GM12865 (cell line): ENCODE measurements at regions not wholly inside any gene's neighbourhood (a gene's known extent, or its start where the extent isn't known, plus 50 kb on each side); places are given as distances from the start of the nearest gene placed in this dataset.

Source experiments
- DNase-seq: peaks from one replicate; pipeline ENCODE4 v3.0.0; 2010; ENCODE audit warnings: low read depth
- H3K4me3 ChIP-seq: 2 replicates; pipeline ENCODE4 v1.5.1; 2011; ENCODE audit warnings: mild to moderate bottlenecking, low read depth, low read length, control low read depth
- CTCF ChIP-seq: IDR thresholded peaks from 2 replicates; pipeline ENCODE4 v1.5.1; 2011; ENCODE audit warnings: low read length, control low read depth, low read depth, inconsistent platforms; ENCODE audit not compliant: insufficient read depth; ENCODE audit errors: missing control alignments

- no peak overlapping the region for H3K4me3 ChIP-seq
- TF ChIP-seq CTCF, result no peak
- DNase-seq, result no peak
Observed at GRCh38 chr18:56197241-56197859, 441.0 kb downstream of the TXNL1 start.

GRCh38 chr18:56196495-56197225, 441.7 kb downstream of the TXNL1 start:
- no peak for TF ChIP-seq CTCF
- no peak overlapping the region for H3K4me3 ChIP-seq
- DNase-seq, result no peak

- no peak for DNase-seq
- H3K4me3 ChIP-seq, result no peak overlapping the region
- TF ChIP-seq CTCF, result no peak
Observed at GRCh38 chr18:56191334-56191733, 447.1 kb downstream of the TXNL1 start.

DNA sequence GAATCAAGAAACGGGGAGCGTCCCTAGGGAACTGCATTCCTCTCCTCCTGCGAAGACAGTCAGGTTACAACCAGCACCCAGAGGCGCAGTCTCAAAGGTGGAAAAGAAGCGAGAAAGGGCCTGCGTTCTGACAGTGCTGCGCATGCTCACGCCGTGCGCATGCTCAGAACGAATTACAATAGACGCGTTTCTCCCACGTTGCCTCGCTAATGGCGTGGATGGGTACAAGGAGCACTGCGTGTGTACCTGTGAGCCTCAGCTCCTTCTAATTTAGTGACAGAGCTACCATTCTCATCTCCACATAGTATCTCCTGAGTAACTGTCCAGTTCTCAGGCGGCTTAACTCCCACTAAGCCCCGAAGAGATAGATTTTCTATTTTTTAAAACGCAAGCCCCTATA, 448.8 kb downstream of the TXNL1 start:
- TF ChIP-seq CTCF, result no peak
- no peak for DNase-seq

GRCh38 chr18:56188529-56189275, 449.7 kb downstream of the TXNL1 start:
- no peak for DNase-seq
- no peak overlapping the region for H3K4me3 ChIP-seq
- no peak for TF ChIP-seq CTCF

More for the DNA sequence above, 448.8 kb downstream of the TXNL1 start:
- H3K4me3 ChIP-seq, result no peak overlapping the region

GRCh38 chr18:56186319-56186718, 452.1 kb downstream of the TXNL1 start:
- peak; percentile 5 for DNase-seq
- no peak for TF ChIP-seq CTCF
- H3K4me3 ChIP-seq, result no peak overlapping the region
